HG02623 (cell line): ENCODE measurements at regions not wholly inside any gene's neighbourhood (a gene's known extent, or its start where the extent isn't known, plus 50 kb on each side); places are given as distances from the start of the nearest gene placed in this dataset.

Source experiments
- ATAC-seq: cut with Tn5 transposase; IDR thresholded peaks from one replicate; pipeline ENCODE4 v1.9.1; 2021; ENCODE audit warnings: moderate library complexity; ENCODE audit not compliant: unreplicated experiment

- ATAC-seq = no peak
Measured at GRCh38 chr15:55031727-55032126, 165.0 kb downstream of the RSL24D1 start.

- no peak for ATAC-seq
Measured at GRCh38 chr15:55026381-55026780, 170.4 kb downstream of the RSL24D1 start.

- no peak for ATAC-seq
Measured at GRCh38 chr15:55017635-55018034, 179.1 kb downstream of the RSL24D1 start.

- no peak for ATAC-seq
Measured at GRCh38 chr15:55016225-55016624, 180.5 kb downstream of the RSL24D1 start.

GRCh38 chr15:55015093-55015445 is 181.7 kb downstream of the RSL24D1 start:
- ATAC-seq = no peak

- no peak for ATAC-seq
Measured at GRCh38 chr15:55014391-55015092, 182.2 kb downstream of the RSL24D1 start.

GRCh38 chr15:55008421-55008820 is 188.3 kb downstream of the RSL24D1 start:
- ATAC-seq = no peak

- ATAC-seq = no peak
Measured at GRCh38 chr15:55007561-55007960, 189.2 kb downstream of the RSL24D1 start.

- ATAC-seq = no peak
Measured at GRCh38 chr15:55005679-55006078, 191.1 kb downstream of the RSL24D1 start.

- no peak for ATAC-seq
Measured at GRCh38 chr15:55003965-55004873, 192.5 kb downstream of the RSL24D1 start.

GRCh38 chr15:54998661-54999060 is 198.1 kb downstream of the RSL24D1 start:
- ATAC-seq = no peak

- no peak for ATAC-seq
Measured at GRCh38 chr15:54990793-54991192, 205.9 kb downstream of the RSL24D1 start.

- ATAC-seq = no peak
Measured at GRCh38 chr15:54987881-54988280, 208.9 kb downstream of the RSL24D1 start.

- ATAC-seq = no peak
Measured at GRCh38 chr15:54979964-54980363, 216.8 kb downstream of the RSL24D1 start.

GRCh38 chr15:54962637-54963036 is 234.1 kb downstream of the RSL24D1 start:
- no peak for ATAC-seq

- ATAC-seq = no peak
Measured at GRCh38 chr15:54960266-54960665, 236.5 kb downstream of the RSL24D1 start.

- ATAC-seq = no peak
Measured at GRCh38 chr15:54941417-54941816, 255.3 kb downstream of the RSL24D1 start.

- no peak for ATAC-seq
Measured at GRCh38 chr15:54917312-54917711, 279.4 kb downstream of the RSL24D1 start.

- ATAC-seq = no peak
Measured at GRCh38 chr15:54915380-54915779, 281.4 kb downstream of the RSL24D1 start.

GRCh38 chr15:54884312-54884711 is 312.4 kb downstream of the RSL24D1 start:
- no peak for ATAC-seq

- no peak for ATAC-seq
Measured at GRCh38 chr15:54859982-54860381, 336.8 kb downstream of the RSL24D1 start.

GRCh38 chr15:54854667-54855066 is 342.1 kb downstream of the RSL24D1 start:
- ATAC-seq = no peak
